ENCODE measurements at regions not wholly inside any gene's neighbourhood (a gene's known extent, or its start where the extent isn't known, plus 50 kb on each side); places are given as distances from the start of the nearest gene placed in this dataset.

DNA sequence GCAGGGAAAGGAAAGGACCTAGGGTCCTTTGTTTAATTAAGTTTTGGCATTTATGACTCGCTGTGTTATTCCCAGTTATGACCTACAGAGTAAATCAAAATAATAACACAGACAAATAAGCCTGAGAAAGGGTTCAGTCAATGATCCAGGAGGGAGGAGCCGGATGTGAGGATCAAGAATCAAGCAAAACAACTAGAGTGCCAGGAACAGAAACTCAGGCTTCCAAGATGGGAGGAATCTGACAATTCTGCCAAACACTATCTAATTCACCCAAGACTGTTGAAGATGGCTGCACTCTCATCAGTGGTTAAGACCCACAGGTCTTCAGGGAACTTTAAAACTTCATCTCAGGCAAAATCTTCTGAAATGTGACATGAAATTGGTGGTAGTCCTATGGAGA lies 50.3 kb upstream of the PIP4K2A start:
- TF ChIP-seq REST (IDR thresholded peaks at IDR 0.05; ENCODE audit: insufficient read depth in 1 of 2, low read depth in 2 of 2, low read length in 2 of 2) (no peak), POLR2AphosphoS5 (IDR thresholded peaks at IDR 0.05; ENCODE audit: low read depth, low read length) (no peak)

All from PFSK-1 (cell line).